GM12892 (cell line): ENCODE measurements at regions not wholly inside any gene's neighbourhood (a gene's known extent, or its start where the extent isn't known, plus 50 kb on each side); places are given as distances from the start of the nearest gene placed in this dataset.

Experiments used
- POLR2A ChIP-seq: IDR thresholded peaks from 2 replicates; pipeline ENCODE4 v1.6.1; 2011; ENCODE audit warnings: low read depth, low read length, control low read depth
- POLR2AphosphoS5 ChIP-seq: IDR thresholded peaks from 2 replicates; pipeline ENCODE4 v1.6.1; 2011; ENCODE audit warnings: low read depth, low read length, control low read depth
- TAF1 ChIP-seq: IDR thresholded peaks from 2 replicates; pipeline ENCODE4 v1.6.1; 2011; ENCODE audit warnings: low read depth, mild to moderate bottlenecking, control low read depth, low read length, borderline replicate concordance

GRCh38 chr4:157616741-157617472 is 396.4 kb downstream of the GRIA2 start:
- TF ChIP-seq TAF1: no peak
- no peak for TF ChIP-seq POLR2A
- no peak for TF ChIP-seq POLR2AphosphoS5
